ENCODE measurements at regions not wholly inside any gene's neighbourhood (a gene's known extent, or its start where the extent isn't known, plus 50 kb on each side); places are given as distances from the start of the nearest gene placed in this dataset.

DNA sequence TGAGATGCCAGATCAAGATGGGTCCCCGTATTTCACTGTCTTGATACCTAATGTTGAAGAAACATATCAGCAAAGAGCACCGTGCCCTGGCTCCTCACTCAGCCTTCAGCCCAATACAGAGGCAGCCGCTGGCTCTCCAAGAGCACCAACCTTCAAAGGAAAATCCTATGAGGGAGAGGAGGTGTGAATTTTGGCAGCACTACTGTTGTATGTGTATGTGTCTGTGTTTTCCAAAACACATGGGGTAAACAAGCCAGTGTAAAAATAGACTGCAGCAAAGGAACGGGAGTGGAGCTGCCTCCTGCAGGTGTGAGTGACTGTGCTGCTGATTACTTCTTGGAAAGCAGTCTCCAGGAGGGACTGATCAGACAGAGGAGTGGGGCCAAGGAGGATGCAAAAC is 194.0 kb upstream of the CDH5 start:
- DNase-seq (ENCODE audit: low read depth in 2 of 2) = no peak
- Histone ChIP-seq H3K27me3 (ENCODE audit: control insufficient read depth, insufficient read depth, low read length) (no peaks in the 10 kb centered on the region), H3K4me1 (ENCODE audit: control insufficient read depth, extremely low read depth, insufficient read depth, low read length) (no peaks in the 10 kb centered on the region), H3K9ac (ENCODE audit: insufficient read depth, low read length) (no peak overlapping the region), H4K20me1 (ENCODE audit: control insufficient read depth, extremely low read depth, insufficient read depth, low read length) (no peaks in the 10 kb centered on the region), H3K36me3 (ENCODE audit: control insufficient read depth, insufficient read depth, low read length) (no peaks in the 10 kb centered on the region), H3K4me2 (ENCODE audit: extremely low read depth, insufficient read depth, low read length) (no peak overlapping the region), H3K27ac (ENCODE audit: insufficient read depth, low read length) (no peak overlapping the region), H2AFZ (ENCODE audit: low read length) (no peak overlapping the region), H3K79me2 (ENCODE audit: control insufficient read depth, insufficient read depth, low read length) (no peaks in the 10 kb centered on the region), H3K9me3 (ENCODE audit: control insufficient read depth, insufficient read depth, low read depth, low read length) (no peaks in the 10 kb centered on the region), H3K4me3 (replicated peaks in 1 of 4; ENCODE audit: control extremely low read depth in 1 of 4, insufficient read depth in 1 of 4, low read depth in 3 of 4, low read length in 4 of 4) (no peak overlapping the region)
- TF ChIP-seq EZH2 (IDR thresholded peaks at IDR 0.05; ENCODE audit: low read length, missing control alignments) (no peak), CTCF (conservative IDR thresholded peaks at IDR 0.05 in 1 of 2, IDR thresholded peaks at IDR 0.05 in 1 of 2; ENCODE audit: low read depth in 1 of 2, low read length in 2 of 2) (no peak)

GRCh38 chr16:66171578-66171977 is 194.9 kb upstream of the CDH5 start:
- no peak for TF ChIP-seq EZH2 (IDR thresholded peaks at IDR 0.05; ENCODE audit: low read length, missing control alignments)
- no peak for TF ChIP-seq CTCF (conservative IDR thresholded peaks at IDR 0.05 in 1 of 2, IDR thresholded peaks at IDR 0.05 in 1 of 2; ENCODE audit: low read depth in 1 of 2, low read length in 2 of 2)
- DNase-seq (ENCODE audit: low read depth in 2 of 2) = no peak
- Histone ChIP-seq H3K4me3 (replicated peaks in 1 of 4; ENCODE audit: control extremely low read depth in 1 of 4, insufficient read depth in 1 of 4, low read depth in 3 of 4, low read length in 4 of 4) (no peak overlapping the region), H3K79me2 (ENCODE audit: control insufficient read depth, insufficient read depth, low read length) (no peaks in the 10 kb centered on the region), H3K4me1 (ENCODE audit: control insufficient read depth, extremely low read depth, insufficient read depth, low read length) (no peaks in the 10 kb centered on the region), H2AFZ (ENCODE audit: low read length) (no peak overlapping the region), H3K9ac (ENCODE audit: insufficient read depth, low read length) (no peak overlapping the region), H3K27me3 (ENCODE audit: control insufficient read depth, insufficient read depth, low read length) (no peaks in the 10 kb centered on the region), H3K9me3 (ENCODE audit: control insufficient read depth, insufficient read depth, low read depth, low read length) (no peaks in the 10 kb centered on the region), H3K27ac (ENCODE audit: insufficient read depth, low read length) (no peak overlapping the region), H4K20me1 (ENCODE audit: control insufficient read depth, extremely low read depth, insufficient read depth, low read length) (no peaks in the 10 kb centered on the region), H3K4me2 (ENCODE audit: extremely low read depth, insufficient read depth, low read length) (no peak overlapping the region), H3K36me3 (ENCODE audit: control insufficient read depth, insufficient read depth, low read length) (no peaks in the 10 kb centered on the region)

GRCh38 chr16:66170989-66171388 is 195.5 kb upstream of the CDH5 start:
- Histone ChIP-seq H3K79me2 (ENCODE audit: control insufficient read depth, insufficient read depth, low read length) (no peaks in the 10 kb centered on the region), H3K4me2 (ENCODE audit: extremely low read depth, insufficient read depth, low read length) (no peak overlapping the region), H3K36me3 (ENCODE audit: control insufficient read depth, insufficient read depth, low read length) (no peaks in the 10 kb centered on the region), H4K20me1 (ENCODE audit: control insufficient read depth, extremely low read depth, insufficient read depth, low read length) (no peaks in the 10 kb centered on the region), H3K9ac (ENCODE audit: insufficient read depth, low read length) (no peak overlapping the region), H3K4me1 (ENCODE audit: control insufficient read depth, extremely low read depth, insufficient read depth, low read length) (no peaks in the 10 kb centered on the region), H3K27ac (ENCODE audit: insufficient read depth, low read length) (no peak overlapping the region), H2AFZ (ENCODE audit: low read length) (no peak overlapping the region), H3K4me3 (replicated peaks in 1 of 4; ENCODE audit: control extremely low read depth in 1 of 4, insufficient read depth in 1 of 4, low read depth in 3 of 4, low read length in 4 of 4) (no peak overlapping the region), H3K27me3 (ENCODE audit: control insufficient read depth, insufficient read depth, low read length) (no peaks in the 10 kb centered on the region), H3K9me3 (ENCODE audit: control insufficient read depth, insufficient read depth, low read depth, low read length) (no peaks in the 10 kb centered on the region)
- TF ChIP-seq CTCF (conservative IDR thresholded peaks at IDR 0.05 in 1 of 2, IDR thresholded peaks at IDR 0.05 in 1 of 2; ENCODE audit: low read depth in 1 of 2, low read length in 2 of 2) (no peak), EZH2 (IDR thresholded peaks at IDR 0.05; ENCODE audit: low read length, missing control alignments) (no peak)
- no peak for DNase-seq (ENCODE audit: low read depth in 2 of 2)
